Ascending aorta (tissue), 2 donors: ENCODE measurements at regions not wholly inside any gene's neighbourhood (a gene's known extent, or its start where the extent isn't known, plus 50 kb on each side); places are given as distances from the start of the nearest gene placed in this dataset.

Source experiments
- DNase-seq, 2 donors: peaks; one replicate each; pipeline ENCODE4 v3.0.0-alpha.2; 2019; ENCODE audit warnings: low spot score in 2 of 2
- H3K27ac ChIP-seq, 2 donors: fragments of 200-600 bp; sonication (generic); one replicate each; pipeline ENCODE4 v1.5.1; 2016 to 2017; ENCODE audit warnings: mild to moderate bottlenecking in 1 of 2
- H3K27me3 ChIP-seq: fragments of 200-600 bp; sonication (generic); one replicate; pipeline ENCODE4 v1.5.1; 2017
- H3K36me3 ChIP-seq, 2 donors: fragments of 200-600 bp; sonication (generic); one replicate each; pipeline ENCODE4 v1.5.1; 2016
- H3K4me1 ChIP-seq, 2 donors: fragments of 200-600 bp; sonication (generic); one replicate each; pipeline ENCODE4 v1.5.1; 2016 to 2017; ENCODE audit warnings: mild to moderate bottlenecking in 1 of 2
- H3K4me3 ChIP-seq, 2 donors: fragments of 200-600 bp; sonication (generic); one replicate each; pipeline ENCODE4 v1.5.1; 2016 to 2017; ENCODE audit warnings: mild to moderate bottlenecking in 1 of 2
- H3K9me3 ChIP-seq, 2 donors: fragments of 200-600 bp; sonication (generic); one replicate each; pipeline ENCODE4 v1.5.1; 2016
- intact Hi-C: fragments of 100-400 bp; cut with DNase I; formaldehyde crosslinking; loops from one replicate; pipeline ENCODE4 v1.15.1; 2023
- TF ChIP-seq, protein P1 (sequence below), 3 experiments: fragments of 200-600 bp in 2 of 3; fragments of 450-650 bp in 1 of 3; sonication (generic) in 2 of 3; IDR thresholded peaks; one replicate each; pipeline ENCODE4 v1.5.1; 2016 to 2019; ENCODE audit warnings: antibody characterized with exemption in 3 of 3, mild to moderate bottlenecking in 1 of 3, moderate library complexity in 1 of 3

- Histone ChIP-seq H3K4me1 (no peaks in the 10 kb centered on the region), H3K9me3 (no peaks in the 10 kb centered on the region), H3K36me3 (no peaks in the 10 kb centered on the region), H3K27me3 (no peaks in the 10 kb centered on the region), H3K4me3 (no peak overlapping the region), H3K27ac (no peak overlapping the region)
- intact Hi-C loops: no loop called here
- TF ChIP-seq, protein P1, sequence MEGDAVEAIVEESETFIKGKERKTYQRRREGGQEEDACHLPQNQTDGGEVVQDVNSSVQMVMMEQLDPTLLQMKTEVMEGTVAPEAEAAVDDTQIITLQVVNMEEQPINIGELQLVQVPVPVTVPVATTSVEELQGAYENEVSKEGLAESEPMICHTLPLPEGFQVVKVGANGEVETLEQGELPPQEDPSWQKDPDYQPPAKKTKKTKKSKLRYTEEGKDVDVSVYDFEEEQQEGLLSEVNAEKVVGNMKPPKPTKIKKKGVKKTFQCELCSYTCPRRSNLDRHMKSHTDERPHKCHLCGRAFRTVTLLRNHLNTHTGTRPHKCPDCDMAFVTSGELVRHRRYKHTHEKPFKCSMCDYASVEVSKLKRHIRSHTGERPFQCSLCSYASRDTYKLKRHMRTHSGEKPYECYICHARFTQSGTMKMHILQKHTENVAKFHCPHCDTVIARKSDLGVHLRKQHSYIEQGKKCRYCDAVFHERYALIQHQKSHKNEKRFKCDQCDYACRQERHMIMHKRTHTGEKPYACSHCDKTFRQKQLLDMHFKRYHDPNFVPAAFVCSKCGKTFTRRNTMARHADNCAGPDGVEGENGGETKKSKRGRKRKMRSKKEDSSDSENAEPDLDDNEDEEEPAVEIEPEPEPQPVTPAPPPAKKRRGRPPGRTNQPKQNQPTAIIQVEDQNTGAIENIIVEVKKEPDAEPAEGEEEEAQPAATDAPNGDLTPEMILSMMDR (IDR thresholded peaks at IDR 0.05): no peak
- no peak for DNase-seq
Measured at GRCh38 chr16:55116165-55116920, 185.7 kb downstream of the IRX5 start.

DNA sequence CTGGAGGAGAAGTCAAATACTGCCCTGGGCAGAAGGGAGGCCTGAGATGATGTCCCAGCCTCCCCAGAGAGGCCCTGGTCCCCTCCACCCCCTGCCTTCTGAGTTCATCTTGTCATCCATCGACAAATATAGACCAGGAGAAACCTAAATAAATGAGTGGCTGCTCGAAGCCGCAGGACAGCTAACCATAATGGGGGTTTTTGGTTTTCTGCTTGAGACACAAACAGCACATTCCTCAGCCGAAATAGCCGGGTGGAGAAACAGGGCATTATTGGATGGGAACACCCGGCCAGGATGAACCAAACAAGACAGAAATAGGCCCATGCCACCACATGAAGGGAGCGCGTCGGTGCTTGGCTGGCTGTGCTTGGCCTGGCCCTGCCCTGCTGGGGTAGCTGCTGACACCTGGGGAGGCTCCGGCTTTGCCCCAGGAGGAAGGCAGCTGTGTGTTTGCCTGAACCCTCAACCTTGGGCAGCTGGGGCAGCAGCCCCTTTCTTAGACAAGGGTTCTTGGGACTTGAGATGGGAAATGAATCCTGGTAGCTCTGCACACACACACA lies 188.1 kb downstream of the IRX5 start:
- Histone ChIP-seq H3K4me1 (no peaks in the 10 kb centered on the region), H3K27me3 (no peaks in the 10 kb centered on the region), H3K27ac (no peak overlapping the region), H3K36me3 (no peaks in the 10 kb centered on the region), H3K9me3 (no peaks in the 10 kb centered on the region), H3K4me3 (no peak overlapping the region)
- intact Hi-C loops: no loop called here
- DNase-seq: no peak
- TF ChIP-seq, protein P1 (IDR thresholded peaks at IDR 0.05): no peak

- no peak overlapping the region for H3K27ac ChIP-seq
- H3K4me3 ChIP-seq: no peak overlapping the region
- TF ChIP-seq, protein P1 (IDR thresholded peaks at IDR 0.05): no peak
- H3K36me3 ChIP-seq: no peaks in the 10 kb centered on the region
- no peaks in the 10 kb centered on the region for H3K9me3 ChIP-seq
- H3K4me1 ChIP-seq: no peaks in the 10 kb centered on the region
- intact Hi-C loops: no loop called here
- no peak for DNase-seq
- no peaks in the 10 kb centered on the region for H3K27me3 ChIP-seq
Measured at GRCh38 chr16:55120408-55120807, 189.7 kb downstream of the IRX5 start.

DNA sequence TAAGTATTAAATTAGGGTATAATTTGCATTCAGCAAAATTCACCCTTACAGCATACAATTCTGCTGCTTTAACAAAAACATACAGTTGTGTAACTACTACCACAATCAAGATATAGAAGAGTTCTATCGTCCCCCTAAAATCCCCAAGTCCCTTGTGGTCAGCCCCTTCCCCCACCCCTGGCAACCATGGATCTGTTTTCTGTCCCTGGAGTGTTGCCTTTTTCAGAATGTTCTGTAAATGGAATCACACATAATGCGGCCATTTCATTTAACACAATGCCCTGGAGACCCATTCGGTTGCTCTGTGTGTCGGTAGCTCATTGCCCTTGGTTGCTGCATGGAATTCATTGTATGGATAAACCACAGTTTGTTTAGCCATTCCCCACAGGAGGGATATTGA lies 190.2 kb downstream of the IRX5 start:
- intact Hi-C loops: no loop called here
- H3K9me3 ChIP-seq: no peaks in the 10 kb centered on the region
- TF ChIP-seq, protein P1 (IDR thresholded peaks at IDR 0.05): no peak
- H3K36me3 ChIP-seq: no peaks in the 10 kb centered on the region
- DNase-seq: no peak
- no peak overlapping the region for H3K27ac ChIP-seq
- no peaks in the 10 kb centered on the region for H3K4me1 ChIP-seq
- H3K4me3 ChIP-seq: no peak overlapping the region
- no peaks in the 10 kb centered on the region for H3K27me3 ChIP-seq

DNA sequence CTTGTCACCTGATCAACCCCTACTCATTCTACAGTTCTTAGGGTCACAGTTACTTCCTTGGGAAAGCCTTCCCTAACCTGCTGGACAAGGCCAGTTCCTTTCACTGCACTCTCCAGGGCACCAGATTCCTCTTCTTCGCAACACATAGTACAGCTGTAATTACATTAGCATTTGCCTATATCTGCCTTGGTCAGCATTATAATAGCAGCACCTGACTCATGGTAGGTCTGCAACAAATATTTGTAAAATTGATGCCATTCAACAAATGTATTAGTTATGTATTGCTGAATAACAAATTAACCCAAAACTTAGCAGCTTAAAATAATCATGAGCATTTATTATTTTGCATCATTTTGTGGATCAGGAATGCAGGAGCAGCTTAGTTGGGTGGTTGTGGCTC lies 193.0 kb downstream of the IRX5 start:
- TF ChIP-seq, protein P1 (IDR thresholded peaks at IDR 0.05): no peak
- Histone ChIP-seq H3K4me1 (no peaks in the 10 kb centered on the region), H3K36me3 (no peaks in the 10 kb centered on the region), H3K27ac (no peak overlapping the region), H3K9me3 (no peaks in the 10 kb centered on the region), H3K4me3 (no peak overlapping the region), H3K27me3 (no peaks in the 10 kb centered on the region)
- DNase-seq: no peak
- intact Hi-C loops: no loop called here
